ENCODE measurements at regions not wholly inside any gene's neighbourhood (a gene's known extent, or its start where the extent isn't known, plus 50 kb on each side); places are given as distances from the start of the nearest gene placed in this dataset.

GRCh38 chr10:93245779-93246178 is 172.1 kb downstream of the CYP26A1 start:
- Histone ChIP-seq H3K36me3 (ENCODE audit: insufficient read depth, low read length) (no peaks in the 10 kb centered on the region), H3F3A (ENCODE audit: insufficient read depth, low read length, poor library complexity, severe bottlenecking) (no peaks in the 10 kb centered on the region), H3K4me2 (ENCODE audit: low read length) (no peak overlapping the region), H3K4me3 (ENCODE audit: low read length) (no peak overlapping the region), H3K9me2 (ENCODE audit: insufficient read depth, low read length) (no peaks in the 10 kb centered on the region), H3K27me3 (ENCODE audit: insufficient read depth, low read depth, low read length) (no peaks in the 10 kb centered on the region), H3K79me2 (replicated peaks; ENCODE audit: insufficient read depth, low read length) (no peaks in the 10 kb centered on the region), H3K9ac (ENCODE audit: low read length) (no peak overlapping the region), H2AFZ (ENCODE audit: low read depth, low read length) (no peak overlapping the region), H4K20me1 (ENCODE audit: insufficient read depth) (no peaks in the 10 kb centered on the region), H3K27ac (ENCODE audit: low read length) (no peak overlapping the region), H3K9me3 (ENCODE audit: low read length) (no peaks in the 10 kb centered on the region)
- TF ChIP-seq, protein P1, sequence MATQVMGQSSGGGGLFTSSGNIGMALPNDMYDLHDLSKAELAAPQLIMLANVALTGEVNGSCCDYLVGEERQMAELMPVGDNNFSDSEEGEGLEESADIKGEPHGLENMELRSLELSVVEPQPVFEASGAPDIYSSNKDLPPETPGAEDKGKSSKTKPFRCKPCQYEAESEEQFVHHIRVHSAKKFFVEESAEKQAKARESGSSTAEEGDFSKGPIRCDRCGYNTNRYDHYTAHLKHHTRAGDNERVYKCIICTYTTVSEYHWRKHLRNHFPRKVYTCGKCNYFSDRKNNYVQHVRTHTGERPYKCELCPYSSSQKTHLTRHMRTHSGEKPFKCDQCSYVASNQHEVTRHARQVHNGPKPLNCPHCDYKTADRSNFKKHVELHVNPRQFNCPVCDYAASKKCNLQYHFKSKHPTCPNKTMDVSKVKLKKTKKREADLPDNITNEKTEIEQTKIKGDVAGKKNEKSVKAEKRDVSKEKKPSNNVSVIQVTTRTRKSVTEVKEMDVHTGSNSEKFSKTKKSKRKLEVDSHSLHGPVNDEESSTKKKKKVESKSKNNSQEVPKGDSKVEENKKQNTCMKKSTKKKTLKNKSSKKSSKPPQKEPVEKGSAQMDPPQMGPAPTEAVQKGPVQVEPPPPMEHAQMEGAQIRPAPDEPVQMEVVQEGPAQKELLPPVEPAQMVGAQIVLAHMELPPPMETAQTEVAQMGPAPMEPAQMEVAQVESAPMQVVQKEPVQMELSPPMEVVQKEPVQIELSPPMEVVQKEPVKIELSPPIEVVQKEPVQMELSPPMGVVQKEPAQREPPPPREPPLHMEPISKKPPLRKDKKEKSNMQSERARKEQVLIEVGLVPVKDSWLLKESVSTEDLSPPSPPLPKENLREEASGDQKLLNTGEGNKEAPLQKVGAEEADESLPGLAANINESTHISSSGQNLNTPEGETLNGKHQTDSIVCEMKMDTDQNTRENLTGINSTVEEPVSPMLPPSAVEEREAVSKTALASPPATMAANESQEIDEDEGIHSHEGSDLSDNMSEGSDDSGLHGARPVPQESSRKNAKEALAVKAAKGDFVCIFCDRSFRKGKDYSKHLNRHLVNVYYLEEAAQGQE (IDR thresholded peaks at IDR 0.05; ENCODE audit: borderline replicate concordance), result no peak
- TF ChIP-seq EZH2 (IDR thresholded peaks at IDR 0.05; ENCODE audit: borderline replicate concordance, insufficient read depth, low read length, poor library complexity, severe bottlenecking) (no peak), TAF1 (IDR thresholded peaks at IDR 0.05; ENCODE audit: low read depth) (no peak), MXI1 (conservative IDR thresholded peaks at IDR 0.05; ENCODE audit: poor library complexity, severe bottlenecking) (no peak), POLR2AphosphoS5 (IDR thresholded peaks at IDR 0.05) (no peak), RAD21 (conservative IDR thresholded peaks at IDR 0.05) (no peak)
- TF ChIP-seq, protein P2, sequence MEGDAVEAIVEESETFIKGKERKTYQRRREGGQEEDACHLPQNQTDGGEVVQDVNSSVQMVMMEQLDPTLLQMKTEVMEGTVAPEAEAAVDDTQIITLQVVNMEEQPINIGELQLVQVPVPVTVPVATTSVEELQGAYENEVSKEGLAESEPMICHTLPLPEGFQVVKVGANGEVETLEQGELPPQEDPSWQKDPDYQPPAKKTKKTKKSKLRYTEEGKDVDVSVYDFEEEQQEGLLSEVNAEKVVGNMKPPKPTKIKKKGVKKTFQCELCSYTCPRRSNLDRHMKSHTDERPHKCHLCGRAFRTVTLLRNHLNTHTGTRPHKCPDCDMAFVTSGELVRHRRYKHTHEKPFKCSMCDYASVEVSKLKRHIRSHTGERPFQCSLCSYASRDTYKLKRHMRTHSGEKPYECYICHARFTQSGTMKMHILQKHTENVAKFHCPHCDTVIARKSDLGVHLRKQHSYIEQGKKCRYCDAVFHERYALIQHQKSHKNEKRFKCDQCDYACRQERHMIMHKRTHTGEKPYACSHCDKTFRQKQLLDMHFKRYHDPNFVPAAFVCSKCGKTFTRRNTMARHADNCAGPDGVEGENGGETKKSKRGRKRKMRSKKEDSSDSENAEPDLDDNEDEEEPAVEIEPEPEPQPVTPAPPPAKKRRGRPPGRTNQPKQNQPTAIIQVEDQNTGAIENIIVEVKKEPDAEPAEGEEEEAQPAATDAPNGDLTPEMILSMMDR (IDR thresholded peaks at IDR 0.05; ENCODE audit: poor library complexity, severe bottlenecking), result no peak

DNA sequence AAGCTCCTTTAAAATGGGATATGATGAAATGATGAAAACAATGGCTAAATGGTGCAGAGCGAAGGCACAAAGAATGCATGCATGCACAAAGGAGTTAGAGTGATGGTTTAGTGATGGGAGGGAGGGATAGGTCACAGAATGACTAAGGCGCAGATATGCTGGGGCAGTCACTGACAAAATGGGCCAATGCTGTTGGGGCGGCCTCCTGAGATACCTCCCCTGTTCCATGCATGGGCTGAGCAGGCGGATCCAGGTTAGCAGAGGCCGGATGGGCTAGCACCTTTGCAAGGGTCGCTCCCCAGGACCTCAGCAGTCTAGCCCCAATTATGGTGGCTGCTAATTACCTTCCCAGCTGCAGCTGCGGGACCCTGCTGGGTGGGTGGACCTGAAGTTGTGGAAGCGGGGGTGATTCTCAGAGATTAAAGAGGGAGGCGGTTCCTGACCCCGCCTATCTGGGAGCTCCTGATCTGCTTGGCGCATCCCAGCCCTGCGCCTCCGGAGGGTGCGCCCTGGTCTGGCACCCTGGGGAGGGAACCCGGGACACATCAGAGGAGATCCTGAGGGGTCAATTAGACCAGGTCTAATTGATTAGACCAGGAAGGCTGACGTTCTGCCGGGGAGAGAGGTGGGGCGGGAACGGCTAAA is 175.0 kb downstream of the CYP26A1 start:
- Histone ChIP-seq H3K9ac (ENCODE audit: low read length) (no peak overlapping the region), H3K27ac (ENCODE audit: low read length) (no peak overlapping the region), H3K79me2 (replicated peaks; ENCODE audit: insufficient read depth, low read length) (no peaks in the 10 kb centered on the region), H4K20me1 (ENCODE audit: insufficient read depth) (no peaks in the 10 kb centered on the region), H3F3A (ENCODE audit: insufficient read depth, low read length, poor library complexity, severe bottlenecking) (no peaks in the 10 kb centered on the region), H3K9me2 (ENCODE audit: insufficient read depth, low read length) (no peaks in the 10 kb centered on the region), H2AFZ (ENCODE audit: low read depth, low read length) (no peak overlapping the region), H3K27me3 (ENCODE audit: insufficient read depth, low read depth, low read length) (no peaks in the 10 kb centered on the region), H3K4me2 (ENCODE audit: low read length) (no peak overlapping the region), H3K9me3 (ENCODE audit: low read length) (no peaks in the 10 kb centered on the region), H3K4me3 (ENCODE audit: low read length) (no peak overlapping the region), H3K36me3 (ENCODE audit: insufficient read depth, low read length) (no peaks in the 10 kb centered on the region)
- TF ChIP-seq EP300 (conservative IDR thresholded peaks at IDR 0.05; ENCODE audit: poor library complexity, severe bottlenecking), result no peak
- TF ChIP-seq, protein P2 (IDR thresholded peaks at IDR 0.05; ENCODE audit: poor library complexity, severe bottlenecking), result no peak
- no peak for TF ChIP-seq EZH2 (IDR thresholded peaks at IDR 0.05; ENCODE audit: borderline replicate concordance, insufficient read depth, low read length, poor library complexity, severe bottlenecking)
- TF ChIP-seq POLR2AphosphoS5 (IDR thresholded peaks at IDR 0.05), result no peak
- TF ChIP-seq MXI1 (conservative IDR thresholded peaks at IDR 0.05; ENCODE audit: poor library complexity, severe bottlenecking), result no peak

Measured in neural cell (in vitro differentiated cells).